GM11168 (cell line): ENCODE measurements at regions not wholly inside any gene's neighbourhood (a gene's known extent, or its start where the extent isn't known, plus 50 kb on each side); places are given as distances from the start of the nearest gene placed in this dataset.
"Not testable (repeated sequence)": the region's sequence is repeated elsewhere in the genome, so short reads cannot be mapped to it uniquely, and the experiment has no call there.

ENCODE experiments used
- in situ Hi-C: fragments of 300-500 bp; cut with MboI; formaldehyde crosslinking; loops from one replicate; pipeline ENCODE4 v1.12.0; 2022; ENCODE audit warnings: low sequenced_read_pairs; ENCODE audit not compliant: unreplicated experiment

- in situ Hi-C loops = no loop called here
Measured at GRCh38 chr17:72175787-72176515, 55.1 kb downstream of the SOX9 start.

- in situ Hi-C loops = no loop called here
Measured at GRCh38 chr17:72176516-72176851, 55.7 kb downstream of the SOX9 start.

DNA sequence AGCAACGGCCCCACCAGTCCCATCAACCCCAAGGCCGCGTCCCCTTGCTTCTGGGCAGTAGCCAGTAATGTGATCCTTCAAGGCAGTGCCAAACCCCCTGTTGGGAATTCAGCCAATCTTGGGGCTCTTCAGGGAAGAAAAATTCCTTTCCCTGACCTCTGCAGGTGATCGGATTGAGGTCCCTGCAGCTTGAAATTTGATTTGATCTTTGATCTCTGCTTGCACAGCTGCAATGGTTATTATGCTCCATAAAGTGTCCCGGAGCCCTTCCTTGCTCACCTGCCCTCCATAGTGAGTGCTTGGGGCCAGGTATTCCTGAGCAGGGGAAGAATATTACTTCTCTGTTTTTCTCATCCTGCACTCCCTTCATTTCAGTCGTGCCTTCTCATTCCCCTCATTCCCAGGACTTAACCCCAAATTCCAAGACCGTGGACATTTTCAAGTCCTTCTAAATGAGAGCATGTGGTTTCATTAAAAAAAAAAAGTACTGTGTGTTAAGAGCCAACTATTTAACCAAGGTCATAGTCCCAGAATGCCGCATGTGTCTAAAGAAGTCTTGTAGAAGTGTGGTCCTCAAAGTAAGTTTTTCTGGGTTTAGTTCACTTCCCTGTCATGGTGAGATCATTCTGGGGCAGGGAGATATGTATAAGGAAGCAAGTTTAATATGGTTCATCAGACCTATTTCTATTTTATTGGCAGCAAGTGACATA, 56.3 kb downstream of the SOX9 start:
- in situ Hi-C loops = no loop called here

GRCh38 chr17:72177738-72178137, 56.9 kb downstream of the SOX9 start:
- in situ Hi-C loops = no loop called here

GRCh38 chr17:72182371-72182873, 61.6 kb downstream of the SOX9 start:
- in situ Hi-C loops = no loop called here

- in situ Hi-C loops = no loop called here
Measured at GRCh38 chr17:72183194-72183685, 62.4 kb downstream of the SOX9 start.

DNA sequence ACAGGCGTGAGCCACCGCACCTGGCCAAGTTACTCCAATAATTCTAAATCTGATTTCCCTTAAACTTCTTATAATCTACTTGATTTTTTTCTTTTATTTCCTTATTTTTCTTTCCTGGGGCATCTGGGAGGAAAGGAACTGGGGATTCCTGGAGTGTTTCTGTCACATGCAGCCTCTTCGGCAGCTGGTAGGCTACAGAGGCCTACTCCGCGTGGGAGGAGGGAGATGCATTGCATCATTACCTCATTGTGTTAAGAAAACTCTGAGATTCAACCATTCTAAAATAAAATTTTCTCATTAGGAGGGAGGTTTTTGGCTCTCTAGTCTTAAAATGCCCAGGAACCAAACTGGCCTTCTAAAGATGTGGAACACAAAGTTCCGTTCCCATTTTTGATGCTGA, 64.0 kb downstream of the SOX9 start:
- in situ Hi-C loops = no loop called here

DNA sequence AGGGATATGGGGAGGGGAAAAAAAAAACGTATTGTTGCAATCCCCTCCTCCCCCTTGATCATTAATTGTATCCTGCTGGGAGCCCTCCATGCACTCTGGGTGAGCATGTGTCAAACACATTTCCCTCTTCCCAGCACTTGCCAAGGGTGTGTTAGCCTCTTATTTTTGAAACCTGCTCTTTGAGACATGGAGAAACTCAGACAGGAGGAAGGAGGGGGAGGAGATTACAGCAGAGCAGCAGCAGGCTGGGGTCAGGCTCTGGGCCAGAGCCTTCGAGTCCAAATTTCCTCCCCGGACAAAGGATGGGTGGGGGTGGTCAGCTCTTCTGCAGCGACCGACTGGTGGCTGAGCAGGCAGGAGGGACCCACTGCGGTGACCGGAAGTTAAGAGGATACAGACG, 64.7 kb downstream of the SOX9 start:
- in situ Hi-C loops = no loop called here

GRCh38 chr17:72187556-72187955, 66.7 kb downstream of the SOX9 start:
- in situ Hi-C loops = no loop called here

GRCh38 chr17:72188801-72189200, 68.0 kb downstream of the SOX9 start:
- in situ Hi-C loops = no loop called here

DNA sequence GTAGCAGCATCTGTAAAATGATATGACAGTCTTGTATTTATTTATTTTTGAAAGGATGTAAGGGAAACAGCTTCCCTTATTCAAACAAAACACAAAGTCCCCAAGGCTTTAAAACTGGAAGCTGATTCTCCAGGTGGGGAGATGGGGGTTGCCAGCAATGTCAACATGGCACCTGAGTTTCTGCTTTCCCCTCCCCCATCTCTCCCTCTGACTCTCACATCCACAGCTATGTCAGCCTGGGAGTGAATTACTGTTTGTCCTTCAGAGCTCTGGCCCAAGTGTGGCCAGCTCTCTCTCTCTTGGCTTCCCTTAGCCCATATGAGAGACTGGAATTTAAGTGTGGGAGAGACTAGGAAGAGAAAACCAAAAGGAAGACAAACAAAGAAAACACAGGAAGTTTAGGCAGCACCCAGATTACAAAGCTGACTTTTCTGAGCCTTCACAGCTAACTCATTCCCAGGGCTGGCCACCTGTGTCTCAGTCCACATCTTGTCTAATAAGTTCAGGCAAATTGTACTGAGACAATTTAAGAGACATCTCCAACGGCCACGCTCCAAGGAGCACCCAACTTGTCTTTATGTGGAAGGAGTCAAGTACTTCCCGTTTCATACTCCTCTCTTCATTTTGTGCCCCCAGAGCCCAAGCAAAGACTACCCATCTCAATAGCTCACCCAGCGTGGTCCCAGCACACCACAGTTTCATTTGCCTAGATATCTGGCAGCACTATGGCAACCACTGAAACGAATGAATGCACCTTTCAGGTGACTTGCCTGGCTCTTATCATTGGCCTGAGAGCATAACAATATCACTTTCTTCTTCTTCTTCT, 69.2 kb downstream of the SOX9 start:
- in situ Hi-C loops = no loop called here

GRCh38 chr17:72191356-72191755, 70.5 kb downstream of the SOX9 start:
- in situ Hi-C loops = no loop called here

GRCh38 chr17:72191921-72192799, 71.3 kb downstream of the SOX9 start:
- in situ Hi-C loops = no loop called here

GRCh38 chr17:72192800-72193192, 72.0 kb downstream of the SOX9 start:
- in situ Hi-C loops = no loop called here

DNA sequence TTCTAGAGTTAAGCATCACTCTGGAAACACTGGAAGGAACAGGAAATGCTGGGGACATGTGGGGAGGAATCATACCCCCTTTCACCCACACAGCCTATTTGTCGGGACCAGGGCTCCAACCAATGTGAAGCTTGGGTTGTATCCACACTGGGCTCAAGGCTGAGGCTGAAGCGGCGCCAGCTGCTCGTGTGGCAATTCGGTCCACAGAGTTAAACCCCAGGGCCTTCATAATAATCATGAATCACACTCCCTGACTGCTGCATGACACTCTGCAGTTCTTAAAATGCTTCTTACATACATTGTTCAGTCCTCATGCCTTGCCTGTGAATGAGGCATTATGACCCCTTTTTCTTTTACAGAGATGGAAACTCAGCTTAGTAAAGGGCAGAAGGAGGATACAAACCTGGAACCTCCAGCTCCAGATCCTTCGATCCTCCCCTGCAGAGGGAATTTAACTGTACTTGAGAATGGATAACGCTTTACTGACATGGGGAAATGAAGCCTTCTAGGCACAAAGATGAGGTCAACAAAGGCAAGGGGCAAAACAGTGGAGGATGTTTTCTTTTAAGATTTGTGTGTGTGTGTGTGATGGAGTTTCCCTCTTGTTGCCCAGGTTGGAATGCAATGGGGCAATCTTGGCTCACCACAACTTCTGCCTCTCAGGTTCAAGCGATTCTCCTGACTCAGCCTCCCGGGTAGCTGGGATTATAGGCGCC, 72.7 kb downstream of the SOX9 start:
- in situ Hi-C loops = no loop called here

GRCh38 chr17:72194107-72194440, 73.3 kb downstream of the SOX9 start:
- in situ Hi-C loops = not testable (repeated sequence)

- in situ Hi-C loops = no loop called here
Measured at GRCh38 chr17:72199256-72199655, 78.4 kb downstream of the SOX9 start.

GRCh38 chr17:72204742-72205141, 83.9 kb downstream of the SOX9 start:
- in situ Hi-C loops = no loop called here

DNA sequence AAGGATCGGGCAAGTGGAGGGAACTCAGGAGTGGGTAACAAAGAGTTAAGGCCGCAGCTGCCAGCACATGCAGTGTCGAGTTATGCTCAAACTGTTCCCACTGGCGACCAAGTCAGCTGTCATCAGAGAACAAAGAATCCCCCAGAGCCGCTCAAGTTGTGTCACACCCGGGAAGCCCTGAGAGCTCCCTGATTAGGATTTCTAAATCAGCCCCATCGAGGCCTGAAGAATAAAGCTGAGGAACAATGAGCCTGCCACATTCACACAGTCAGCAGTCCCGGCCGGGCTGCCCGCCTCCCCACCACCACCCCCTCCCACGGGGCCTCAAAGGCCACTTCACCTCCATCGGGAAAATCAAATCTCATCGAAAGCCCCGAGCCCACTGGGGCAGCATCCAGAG, 84.5 kb downstream of the SOX9 start:
- in situ Hi-C loops = no loop called here
